ENCODE measurements at regions not wholly inside any gene's neighbourhood (a gene's known extent, or its start where the extent isn't known, plus 50 kb on each side); places are given as distances from the start of the nearest gene placed in this dataset.

DNA sequence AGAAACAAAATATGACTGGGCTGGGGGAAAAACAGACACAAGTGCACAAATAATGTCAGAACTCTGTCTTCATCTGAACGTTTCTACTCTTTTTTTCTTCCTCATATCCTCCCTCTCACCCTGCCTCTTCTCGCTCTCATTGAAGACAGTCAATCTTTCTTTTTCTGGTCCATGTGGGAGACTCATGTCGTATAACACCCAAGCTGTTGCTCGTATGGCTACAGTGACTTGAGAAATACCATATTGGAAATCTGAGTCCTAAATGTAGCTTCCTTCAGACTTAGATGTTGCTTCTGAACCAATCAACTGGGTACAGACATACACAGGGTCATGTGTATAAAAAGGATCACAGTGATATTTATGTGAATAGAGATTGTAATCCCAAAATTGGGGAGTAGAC, 579.8 kb upstream of the CELF2 start:
- Mint-ChIP-seq H3K27me3 (ENCODE audit: low read depth in 2 of 2) (peaks cover 0 to 3% of the 10 kb centered on the region in 2 donors), H3K4me3 (no peak overlapping the region), H3K36me3 (no peaks in the 10 kb centered on the region), H3K27ac (no peak overlapping the region), H3K4me1 (no peaks in the 10 kb centered on the region), H3K9me3 (peaks cover 0 to 4% of the 10 kb centered on the region in 2 donors)
- H3K4me3 ChIP-seq (ENCODE audit: low read length) = no peak overlapping the region
- H3K36me3 ChIP-seq (ENCODE audit: control insufficient read depth, insufficient read depth, low read length) = no peaks in the 10 kb centered on the region
- ATAC-seq = no peak
- no peaks in the 10 kb centered on the region for H3K27me3 ChIP-seq (ENCODE audit: control insufficient read depth, insufficient read depth, low read length)
- DNase-seq = no peak
- TF ChIP-seq, protein P1, sequence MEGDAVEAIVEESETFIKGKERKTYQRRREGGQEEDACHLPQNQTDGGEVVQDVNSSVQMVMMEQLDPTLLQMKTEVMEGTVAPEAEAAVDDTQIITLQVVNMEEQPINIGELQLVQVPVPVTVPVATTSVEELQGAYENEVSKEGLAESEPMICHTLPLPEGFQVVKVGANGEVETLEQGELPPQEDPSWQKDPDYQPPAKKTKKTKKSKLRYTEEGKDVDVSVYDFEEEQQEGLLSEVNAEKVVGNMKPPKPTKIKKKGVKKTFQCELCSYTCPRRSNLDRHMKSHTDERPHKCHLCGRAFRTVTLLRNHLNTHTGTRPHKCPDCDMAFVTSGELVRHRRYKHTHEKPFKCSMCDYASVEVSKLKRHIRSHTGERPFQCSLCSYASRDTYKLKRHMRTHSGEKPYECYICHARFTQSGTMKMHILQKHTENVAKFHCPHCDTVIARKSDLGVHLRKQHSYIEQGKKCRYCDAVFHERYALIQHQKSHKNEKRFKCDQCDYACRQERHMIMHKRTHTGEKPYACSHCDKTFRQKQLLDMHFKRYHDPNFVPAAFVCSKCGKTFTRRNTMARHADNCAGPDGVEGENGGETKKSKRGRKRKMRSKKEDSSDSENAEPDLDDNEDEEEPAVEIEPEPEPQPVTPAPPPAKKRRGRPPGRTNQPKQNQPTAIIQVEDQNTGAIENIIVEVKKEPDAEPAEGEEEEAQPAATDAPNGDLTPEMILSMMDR (IDR thresholded peaks at IDR 0.05) = no peak
- WGBS (ENCODE audit: insufficient coverage) = 88% methylated on average over 4 of the region's 4 CpGs
- intact Hi-C loops (cut with micrococcal nuclease) = no loop called here
- no peak overlapping the region for H3K27ac ChIP-seq (ENCODE audit: low read length)
- no peaks in the 10 kb centered on the region for H3K9me3 ChIP-seq (ENCODE audit: control insufficient read depth, insufficient read depth, low read length)
- no peaks in the 10 kb centered on the region for H3K4me1 ChIP-seq (ENCODE audit: control insufficient read depth, insufficient read depth, low read length)

DNA sequence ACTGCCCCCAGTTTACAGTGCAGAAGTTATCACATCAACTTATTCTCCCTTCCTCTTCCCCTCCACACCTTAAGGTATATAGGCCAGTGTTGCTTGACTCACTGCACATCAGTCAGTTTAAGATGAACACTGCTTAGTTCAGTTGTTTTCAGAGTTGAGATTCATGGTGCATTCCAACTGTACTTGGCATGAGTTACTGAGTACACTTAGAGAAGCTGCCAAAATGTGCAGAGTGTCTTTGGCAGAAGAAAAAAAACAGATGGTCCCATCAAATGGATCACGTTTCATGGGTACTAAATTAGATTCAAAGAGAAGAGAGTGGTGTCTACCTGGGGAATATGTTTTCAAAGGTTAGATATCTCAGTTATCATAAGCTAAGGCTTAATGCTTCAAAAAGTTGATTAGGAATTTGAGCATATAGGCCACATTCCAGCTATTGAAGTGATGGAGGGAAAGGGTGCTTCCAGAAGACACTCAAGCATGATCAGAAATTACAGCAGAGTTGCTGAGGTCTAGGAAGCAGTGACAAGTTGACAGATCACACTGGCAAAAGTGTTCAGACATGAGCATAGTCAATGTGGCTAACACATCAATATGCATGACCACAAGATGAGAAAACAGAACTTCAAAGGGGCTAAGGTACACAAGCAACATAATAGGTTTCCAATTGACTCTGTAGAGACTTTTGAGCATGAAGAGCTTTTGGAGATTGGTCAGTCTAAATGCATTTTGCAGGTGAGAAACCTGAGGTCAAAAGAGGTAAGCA, 579.2 kb upstream of the CELF2 start:
- 71% methylated on average over 1 of the region's 1 CpG for WGBS (ENCODE audit: insufficient coverage)
- no peak overlapping the region for H3K27ac Mint-ChIP-seq
- no peaks in the 10 kb centered on the region for H3K4me1 ChIP-seq (ENCODE audit: control insufficient read depth, insufficient read depth, low read length)
- H3K9me3 ChIP-seq (ENCODE audit: control insufficient read depth, insufficient read depth, low read length) = no peaks in the 10 kb centered on the region
- peaks cover 0 to 4% of the 10 kb centered on the region in 2 donors for H3K9me3 Mint-ChIP-seq
- H3K27ac ChIP-seq (ENCODE audit: low read length) = no peak overlapping the region
- no peaks in the 10 kb centered on the region for H3K27me3 ChIP-seq (ENCODE audit: control insufficient read depth, insufficient read depth, low read length)
- no peaks in the 10 kb centered on the region for H3K36me3 Mint-ChIP-seq
- no peaks in the 10 kb centered on the region for H3K4me1 Mint-ChIP-seq
- intact Hi-C loops (cut with micrococcal nuclease) = no loop called here
- no peak overlapping the region for H3K4me3 ChIP-seq (ENCODE audit: low read length)
- peaks cover 0 to 3% of the 10 kb centered on the region in 2 donors for H3K27me3 Mint-ChIP-seq (ENCODE audit: low read depth in 2 of 2)
- H3K4me3 Mint-ChIP-seq = no peak overlapping the region
- TF ChIP-seq, protein P1 (IDR thresholded peaks at IDR 0.05) = no peak
- no peaks in the 10 kb centered on the region for H3K36me3 ChIP-seq (ENCODE audit: control insufficient read depth, insufficient read depth, low read length)
- ATAC-seq = no peak
- DNase-seq = no peak

DNA sequence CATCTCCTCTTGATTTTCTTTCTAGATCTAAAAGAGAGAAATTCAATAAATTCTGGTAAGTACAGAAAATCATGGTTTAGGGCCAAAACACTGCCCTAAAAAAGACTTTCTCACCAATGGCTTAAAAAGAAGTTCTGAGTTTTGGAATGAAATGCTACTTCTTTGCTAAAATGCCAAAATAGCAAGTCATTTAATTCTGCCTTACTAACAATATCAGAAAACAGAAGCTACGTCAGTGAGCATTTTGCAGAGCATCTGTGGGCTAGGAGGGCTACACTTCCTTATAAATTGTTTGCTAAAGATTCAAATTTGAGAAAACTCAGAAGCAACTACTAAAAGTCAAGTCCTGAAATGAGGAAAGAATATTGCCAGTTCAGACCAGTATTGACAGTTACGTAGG, 560.8 kb upstream of the CELF2 start:
- ATAC-seq = no peak
- Histone ChIP-seq H3K27ac (ENCODE audit: low read length) (no peak overlapping the region), H3K4me3 (ENCODE audit: low read length) (no peak overlapping the region), H3K36me3 (ENCODE audit: control insufficient read depth, insufficient read depth, low read length) (no peaks in the 10 kb centered on the region), H3K27me3 (ENCODE audit: control insufficient read depth, insufficient read depth, low read length) (no peaks in the 10 kb centered on the region), H3K4me1 (ENCODE audit: control insufficient read depth, insufficient read depth, low read length) (no peaks in the 10 kb centered on the region), H3K9me3 (ENCODE audit: control insufficient read depth, insufficient read depth, low read length) (no peaks in the 10 kb centered on the region)
- DNase-seq = no peak
- Mint-ChIP-seq H3K27ac (no peak overlapping the region), H3K27me3 (ENCODE audit: low read depth in 2 of 2) (no peaks in the 10 kb centered on the region), H3K4me3 (no peak overlapping the region), H3K36me3 (no peaks in the 10 kb centered on the region), H3K9me3 (peaks cover 3 to 6% of the 10 kb centered on the region in 2 donors), H3K4me1 (no peaks in the 10 kb centered on the region)
- 89% methylated on average over 2 of the region's 2 CpGs for WGBS (ENCODE audit: insufficient coverage)
- intact Hi-C loops (cut with micrococcal nuclease) = no loop called here
- TF ChIP-seq, protein P1 (IDR thresholded peaks at IDR 0.05) = no peak

DNA sequence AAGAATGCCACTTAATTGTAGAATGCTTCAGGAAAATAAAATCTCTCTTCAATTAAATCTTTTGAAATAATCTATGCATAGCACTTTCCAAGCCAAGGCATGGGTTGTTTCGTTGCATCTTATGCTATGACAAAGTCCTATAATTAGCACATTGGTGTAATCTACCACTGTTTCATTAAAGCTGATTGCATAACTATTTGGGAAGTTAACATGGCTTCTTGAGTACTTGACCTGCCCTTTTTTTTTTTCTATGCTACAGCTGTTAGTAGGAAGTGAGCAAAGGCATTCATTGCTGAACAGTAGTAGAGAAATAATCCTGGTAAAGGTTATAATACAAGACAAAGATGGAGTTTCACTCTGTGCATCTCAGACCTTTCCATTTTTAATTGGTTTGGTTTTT, 557.2 kb upstream of the CELF2 start:
- WGBS (ENCODE audit: insufficient coverage) = 44% methylated on average over 1 of the region's 1 CpG

More for the DNA sequence above, 557.2 kb upstream of the CELF2 start:
- H3K36me3 Mint-ChIP-seq = no peaks in the 10 kb centered on the region
- Histone ChIP-seq H3K4me3 (ENCODE audit: low read length) (no peak overlapping the region), H3K27ac (ENCODE audit: low read length) (no peak overlapping the region), H3K27me3 (ENCODE audit: control insufficient read depth, insufficient read depth, low read length) (no peaks in the 10 kb centered on the region), H3K36me3 (ENCODE audit: control insufficient read depth, insufficient read depth, low read length) (no peaks in the 10 kb centered on the region), H3K4me1 (ENCODE audit: control insufficient read depth, insufficient read depth, low read length) (no peaks in the 10 kb centered on the region), H3K9me3 (ENCODE audit: control insufficient read depth, insufficient read depth, low read length) (no peaks in the 10 kb centered on the region)
- H3K9me3 Mint-ChIP-seq = no peaks in the 10 kb centered on the region
- DNase-seq (no peak), ATAC-seq (no peak)
- TF ChIP-seq, protein P1 (IDR thresholded peaks at IDR 0.05) = no peak
- no peak overlapping the region for H3K27ac Mint-ChIP-seq
- intact Hi-C loops (cut with micrococcal nuclease) = no loop called here
- H3K4me1 Mint-ChIP-seq = no peaks in the 10 kb centered on the region
- H3K27me3 Mint-ChIP-seq (ENCODE audit: low read depth in 2 of 2) = no peaks in the 10 kb centered on the region
- H3K4me3 Mint-ChIP-seq = no peak overlapping the region
